Nephron (organoid): ENCODE measurements at regions not wholly inside any gene's neighbourhood (a gene's known extent, or its start where the extent isn't known, plus 50 kb on each side); places are given as distances from the start of the nearest gene placed in this dataset.
A peak's percentile ranks its signal among the peaks of the same experiment; 100 is the strongest.

Experiments
- H3K27ac Mint-ChIP-seq, 3 experiments: 2 replicates each; pipeline ENCODE4 v1.8.0; 2020; ENCODE audit warnings: mixed read lengths in 3 of 3, mild to moderate bottlenecking in 2 of 3, moderate library complexity in 1 of 3
- H3K27me3 Mint-ChIP-seq: 2 replicates; pipeline ENCODE4 v1.8.0; 2021; ENCODE audit warnings: low read depth, mild to moderate bottlenecking, moderate library complexity, mixed read lengths
- H3K36me3 Mint-ChIP-seq: 2 replicates; pipeline ENCODE4 v1.8.0; 2020; ENCODE audit warnings: low read depth, mixed read lengths
- H3K4me1 Mint-ChIP-seq: 2 replicates; pipeline ENCODE4 v1.8.0; 2020; ENCODE audit warnings: mixed read lengths
- H3K4me3 Mint-ChIP-seq, 3 experiments: 2 replicates each; pipeline ENCODE4 v1.8.0; 2020; ENCODE audit warnings: mild to moderate bottlenecking in 3 of 3, mixed read lengths in 3 of 3, moderate library complexity in 2 of 3
- H3K9me3 Mint-ChIP-seq: 2 replicates; pipeline ENCODE4 v1.8.0; 2020; ENCODE audit warnings: mixed read lengths
- CTCF ChIP-seq, 3 experiments: fragments of 200-600 bp; sonication (generic); IDR thresholded peaks; one replicate each; pipeline ENCODE4 v1.5.0; 2021; ENCODE audit warnings: antibody characterized with exemption in 3 of 3; ENCODE audit not compliant: unreplicated experiment in 3 of 3

- Mint-ChIP-seq H3K27me3 (peaks cover 45% of the 10 kb centered on the region), H3K36me3 (no peaks in the 10 kb centered on the region), H3K27ac (no peak overlapping the region), H3K4me3 (no peak overlapping the region), H3K9me3 (peaks cover 3% of the 10 kb centered on the region), H3K4me1 (peaks cover 46% of the 10 kb centered on the region)
- no peak for TF ChIP-seq CTCF (IDR thresholded peaks at IDR 0.05; ENCODE audit: unreplicated experiment in 3 of 3)
These were observed 160.4 kb downstream of the TRIM29 start for GRCh38 chr11:119977561-119977860.

- Mint-ChIP-seq H3K4me1 (peaks cover 43% of the 10 kb centered on the region), H3K4me3 (no peak overlapping the region), H3K9me3 (peaks cover 3% of the 10 kb centered on the region), H3K27ac (no peak overlapping the region), H3K36me3 (no peaks in the 10 kb centered on the region), H3K27me3 (peaks cover 45% of the 10 kb centered on the region)
- TF ChIP-seq CTCF (IDR thresholded peaks at IDR 0.05; ENCODE audit: unreplicated experiment in 3 of 3), result no peak
These were observed 160.9 kb downstream of the TRIM29 start for GRCh38 chr11:119976805-119977560.

GRCh38 chr11:119975561-119976152 lies 162.3 kb downstream of the TRIM29 start:
- Mint-ChIP-seq H3K36me3 (no peaks in the 10 kb centered on the region), H3K27me3 (peaks cover 46% of the 10 kb centered on the region), H3K27ac (peak overlapping the region in 1 of 3 experiments; percentile 78), H3K4me3 (no peak overlapping the region), H3K4me1 (peaks cover 41% of the 10 kb centered on the region), H3K9me3 (peaks cover 5% of the 10 kb centered on the region)
- TF ChIP-seq CTCF (IDR thresholded peaks at IDR 0.05; ENCODE audit: unreplicated experiment in 3 of 3), result no peak

GRCh38 chr11:119974467-119974866 lies 163.4 kb downstream of the TRIM29 start:
- peaks cover 42% of the 10 kb centered on the region for H3K27me3 Mint-ChIP-seq

GRCh38 chr11:119974051-119974450 lies 163.9 kb downstream of the TRIM29 start:
- no peaks in the 10 kb centered on the region for H3K36me3 Mint-ChIP-seq
- peaks cover 42% of the 10 kb centered on the region for H3K4me1 Mint-ChIP-seq
- no peak overlapping the region for H3K4me3 Mint-ChIP-seq
- H3K27ac Mint-ChIP-seq, result peak overlapping the region in 1 of 3 experiments; percentile 60
- peaks cover 5% of the 10 kb centered on the region for H3K9me3 Mint-ChIP-seq
- H3K27me3 Mint-ChIP-seq, result peaks cover 39% of the 10 kb centered on the region
- TF ChIP-seq CTCF (IDR thresholded peaks at IDR 0.05; ENCODE audit: unreplicated experiment in 3 of 3), result no peak

More at GRCh38 chr11:119974467-119974866, 163.4 kb downstream of the TRIM29 start:
- Mint-ChIP-seq H3K4me1 (peaks cover 42% of the 10 kb centered on the region), H3K9me3 (peaks cover 5% of the 10 kb centered on the region), H3K27ac (peak overlapping the region in 2 of 3 experiments; percentile 22 to 60), H3K4me3 (no peak overlapping the region), H3K36me3 (no peaks in the 10 kb centered on the region)
- TF ChIP-seq CTCF (IDR thresholded peaks at IDR 0.05; ENCODE audit: unreplicated experiment in 3 of 3), result no peak

GRCh38 chr11:119972281-119972680 lies 165.6 kb downstream of the TRIM29 start:
- no peaks in the 10 kb centered on the region for H3K36me3 Mint-ChIP-seq
- peaks cover 29% of the 10 kb centered on the region for H3K27me3 Mint-ChIP-seq
- TF ChIP-seq CTCF (IDR thresholded peaks at IDR 0.05; ENCODE audit: unreplicated experiment in 3 of 3), result no peak
- H3K9me3 Mint-ChIP-seq, result peaks cover 5% of the 10 kb centered on the region
- H3K4me1 Mint-ChIP-seq, result peaks cover 39% of the 10 kb centered on the region
- H3K27ac Mint-ChIP-seq, result no peak overlapping the region
- no peak overlapping the region for H3K4me3 Mint-ChIP-seq
